ENCODE measurements at regions not wholly inside any gene's neighbourhood (a gene's known extent, or its start where the extent isn't known, plus 50 kb on each side); places are given as distances from the start of the nearest gene placed in this dataset.

DNA sequence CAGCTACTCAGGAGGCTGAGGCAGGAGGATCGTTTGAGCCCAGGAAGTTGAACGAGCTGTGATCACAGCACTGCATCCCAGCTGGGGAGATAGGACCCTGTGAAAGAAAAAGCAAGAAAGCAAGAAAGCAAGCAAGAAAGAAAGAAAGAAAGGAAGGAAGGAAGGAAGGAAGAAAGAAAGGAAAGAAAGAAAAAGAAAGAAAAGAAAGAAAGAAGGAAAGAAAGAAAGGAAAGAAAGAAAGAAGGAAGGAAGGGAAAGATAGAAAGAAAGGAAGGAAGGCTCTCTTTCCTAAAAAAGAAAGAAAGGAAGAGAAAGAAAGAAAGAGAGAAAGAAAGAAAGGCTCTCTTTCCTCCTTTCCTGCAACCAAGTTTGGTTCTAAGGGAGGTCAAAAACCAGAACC, 380.3 kb downstream of the PCNX1 start:
- DNase-seq (ENCODE audit: low spot score), result no peak

DNA sequence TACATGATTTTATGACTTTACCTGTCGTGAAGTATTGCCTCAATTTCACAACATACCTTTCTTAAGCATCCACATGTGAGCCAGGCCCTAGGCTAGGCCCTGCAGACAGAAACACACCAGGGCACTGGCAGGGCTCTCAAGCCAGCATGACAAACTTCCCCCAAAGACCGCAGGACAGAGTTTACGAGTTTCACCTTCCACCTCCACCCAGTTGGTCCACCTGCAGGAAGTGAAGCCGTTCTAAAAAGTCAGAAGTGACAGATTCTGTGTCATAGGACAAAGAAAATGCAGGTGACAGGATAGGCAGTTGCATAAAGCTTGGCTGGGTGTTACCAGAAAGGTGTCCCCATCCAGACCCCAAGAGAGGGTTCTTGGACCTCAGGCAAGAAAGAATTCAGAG, 382.3 kb downstream of the PCNX1 start:
- DNase-seq (ENCODE audit: low spot score), result no peak

DNA sequence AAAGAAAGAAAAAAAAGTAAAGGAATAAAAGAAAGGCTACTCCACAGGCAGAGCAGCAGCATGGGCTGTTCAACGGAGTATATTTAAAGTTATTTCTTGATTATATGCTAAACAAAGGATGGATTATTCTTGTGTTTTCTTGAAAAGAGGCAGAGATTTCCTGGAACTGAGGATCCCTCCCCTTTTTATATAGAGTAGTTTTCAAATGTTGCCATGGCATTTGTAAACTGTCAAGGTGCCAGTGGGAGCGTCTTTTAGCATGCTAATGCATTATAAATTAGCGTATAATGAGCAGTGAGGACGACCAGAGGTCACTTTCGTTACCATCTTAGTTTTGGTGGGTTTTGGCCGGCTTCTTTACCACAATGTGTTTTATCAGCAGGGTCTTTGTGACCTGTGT, 383.0 kb downstream of the PCNX1 start:
- no peak for DNase-seq (ENCODE audit: low spot score)

DNA sequence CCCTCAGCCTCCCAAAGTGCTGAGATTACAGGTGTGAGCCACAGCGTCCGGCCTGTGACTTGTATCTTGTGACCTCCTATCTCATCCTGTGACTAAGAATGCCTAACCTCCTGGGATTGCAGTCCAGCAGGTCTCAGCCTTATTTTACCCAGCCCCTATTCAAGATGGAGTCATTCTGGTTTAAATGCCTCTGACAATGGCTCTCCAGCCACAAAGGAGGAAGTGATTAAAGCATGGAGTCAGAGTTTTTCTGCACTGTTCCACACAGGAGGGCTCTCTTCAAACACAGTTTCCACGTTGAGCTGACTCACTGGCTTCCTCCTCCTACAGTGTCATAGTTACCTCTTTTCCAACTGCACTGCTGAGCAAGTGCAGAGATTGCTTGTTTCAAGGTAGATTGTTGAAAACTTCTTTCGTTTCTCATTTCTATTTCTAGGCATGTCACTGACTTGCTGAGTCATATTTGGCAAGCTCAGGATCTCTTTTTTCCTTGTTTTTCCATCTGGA, 383.8 kb downstream of the PCNX1 start:
- DNase-seq (ENCODE audit: low spot score), result no peak

DNA sequence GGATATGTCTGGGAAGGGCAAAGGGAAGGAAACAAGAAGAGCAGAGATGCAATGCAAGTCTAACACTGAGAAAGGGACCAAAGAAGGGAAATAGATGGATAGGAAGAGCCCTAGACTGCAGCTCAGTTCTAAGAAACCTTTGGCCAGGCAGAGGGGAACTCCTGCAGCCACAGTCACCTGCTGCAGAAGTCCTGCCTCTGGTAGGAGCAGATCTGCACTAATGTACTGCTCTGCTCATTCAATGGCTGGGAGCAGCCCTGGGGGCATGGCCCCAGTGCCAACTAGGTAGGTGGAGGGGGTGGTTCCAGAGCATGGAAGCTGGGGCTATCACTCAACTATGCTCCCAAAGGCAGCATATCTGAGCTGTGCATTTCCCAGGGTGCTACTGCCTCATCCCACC, 388.9 kb downstream of the PCNX1 start:
- DNase-seq (ENCODE audit: low spot score), result no peak

DNA sequence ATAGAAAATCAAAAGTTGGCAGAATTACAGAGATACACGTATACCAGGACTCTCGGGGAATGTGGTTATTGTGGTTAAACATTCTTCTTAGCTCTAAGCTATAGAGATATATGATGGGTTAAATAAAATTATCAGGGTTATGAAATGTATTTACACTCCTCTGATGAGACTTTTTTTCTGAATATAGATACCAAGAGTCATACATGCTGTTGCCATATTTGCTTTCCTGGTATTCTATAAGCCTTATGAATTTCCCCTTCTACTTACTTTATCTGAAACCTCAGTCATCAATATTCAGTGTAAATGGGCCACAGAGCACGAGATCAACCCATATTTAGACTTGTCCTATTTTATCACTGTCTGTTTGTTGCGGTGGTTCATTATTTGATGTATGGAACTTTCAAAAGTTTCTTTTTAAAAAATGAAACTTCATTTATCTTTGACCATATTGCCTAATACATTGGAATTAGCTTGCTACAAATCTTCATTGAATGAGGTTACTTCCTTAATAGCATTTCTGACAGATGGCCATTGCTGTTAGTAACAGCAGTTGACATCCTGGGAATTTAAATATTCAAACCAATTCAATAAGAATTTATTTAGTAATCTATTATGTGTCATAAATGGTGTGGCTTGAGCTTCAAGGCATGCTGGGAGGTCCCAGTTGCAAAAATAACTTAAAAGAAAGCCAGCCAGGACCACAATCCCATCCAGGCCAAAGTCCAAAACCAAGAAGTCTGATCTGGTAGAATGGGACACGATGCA, 393.5 kb downstream of the PCNX1 start:
- DNase-seq (ENCODE audit: low spot score), result no peak

DNA sequence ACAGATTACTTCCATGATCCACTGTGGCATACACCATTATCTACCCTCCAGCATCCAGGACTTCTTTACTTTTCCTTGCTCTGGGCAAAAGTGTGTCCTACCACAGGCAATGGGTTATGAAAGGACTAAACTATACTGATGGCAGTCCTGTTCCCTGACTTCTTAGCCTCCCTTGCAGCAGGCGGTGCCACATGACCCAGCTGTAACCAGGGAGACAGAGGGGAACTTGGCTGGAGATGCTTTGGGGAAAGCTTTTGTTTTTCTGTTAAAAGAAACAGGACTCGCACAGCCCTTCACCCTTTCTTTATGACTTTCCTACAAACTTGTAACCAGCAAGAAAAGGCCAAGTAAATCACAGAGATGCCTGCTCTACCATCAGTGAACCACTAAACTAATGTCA, 394.4 kb downstream of the PCNX1 start:
- no peak for DNase-seq (ENCODE audit: low spot score)

DNA sequence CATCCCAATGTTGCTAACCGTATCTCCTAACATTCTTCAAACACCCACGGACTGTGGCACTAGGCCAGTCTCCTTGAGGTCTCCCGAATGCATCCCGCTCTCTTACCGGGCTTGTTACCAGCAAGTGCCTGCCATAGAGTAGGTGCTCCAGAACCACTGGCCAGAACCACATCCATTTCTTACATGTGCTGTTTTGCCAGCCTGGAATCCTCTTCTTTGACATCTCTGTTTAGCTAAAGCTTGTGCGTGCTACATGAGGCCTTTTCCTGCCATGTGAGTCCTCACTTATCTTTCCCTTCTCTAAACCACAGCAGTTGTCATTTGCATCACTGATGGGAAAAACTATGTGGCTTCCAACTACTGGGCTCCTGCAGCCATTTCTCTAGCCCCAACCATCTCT, 397.4 kb downstream of the PCNX1 start:
- DNase-seq (ENCODE audit: low spot score), result no peak

DNA sequence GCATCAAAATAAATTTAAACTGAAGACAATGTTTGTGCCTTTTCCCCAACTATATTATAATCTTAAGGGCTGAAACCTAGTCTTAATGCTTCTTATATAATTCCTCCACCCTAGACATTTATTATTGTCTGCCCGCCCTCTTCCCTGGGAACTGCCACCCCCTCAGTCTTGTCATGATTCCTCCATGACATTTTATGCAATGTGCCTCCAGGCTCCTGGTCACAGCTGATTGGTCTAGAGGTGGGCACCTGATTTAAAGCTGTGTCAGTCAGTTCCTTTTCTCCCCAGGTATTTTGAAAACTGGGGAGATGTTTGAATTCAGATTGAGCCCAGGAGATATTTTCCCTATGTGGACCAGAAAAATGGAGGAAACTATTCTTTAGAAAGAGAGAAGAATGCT, 401.4 kb downstream of the PCNX1 start:
- DNase-seq (ENCODE audit: low spot score), result no peak

DNA sequence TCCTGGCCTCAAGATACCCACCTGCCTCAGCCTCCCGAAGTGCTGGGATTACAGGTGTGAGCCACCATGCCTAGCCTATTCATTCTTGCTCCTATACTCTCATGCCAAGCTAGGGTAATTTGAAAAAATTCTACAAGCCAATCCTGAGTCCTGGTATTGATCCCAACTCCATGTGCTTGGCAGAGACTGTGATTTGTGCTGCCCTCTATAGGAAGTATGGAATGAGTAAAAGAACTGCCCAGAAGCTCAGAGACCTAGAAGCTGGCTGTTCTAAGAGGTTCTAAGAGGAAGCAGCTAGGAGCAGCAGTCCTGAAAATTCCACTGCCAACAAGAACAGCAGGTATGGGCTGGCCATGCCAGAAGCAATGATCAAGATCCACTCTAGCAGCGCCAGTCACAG, 402.5 kb downstream of the PCNX1 start:
- DNase-seq (ENCODE audit: low spot score), result no peak

DNA sequence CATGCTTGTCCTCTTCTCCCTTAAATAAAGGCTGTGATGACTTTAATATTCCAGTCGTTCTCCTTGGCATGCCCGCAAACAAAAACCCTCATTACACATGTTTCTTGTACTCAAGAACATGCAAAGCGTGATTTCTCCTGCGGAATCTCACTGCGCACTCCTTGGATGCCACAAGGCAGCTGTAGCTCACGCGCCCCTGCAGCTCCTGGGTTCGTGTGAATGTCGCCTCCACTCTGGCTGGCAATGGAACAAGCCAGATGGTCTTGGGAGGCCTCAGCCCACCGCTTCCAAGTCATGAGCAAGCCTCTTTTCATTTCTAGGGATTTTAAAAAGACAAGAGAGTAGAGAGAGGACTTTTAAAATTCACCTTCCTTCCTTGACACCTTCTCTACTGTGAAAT, 403.8 kb downstream of the PCNX1 start:
- DNase-seq (ENCODE audit: low spot score), result no peak

DNA sequence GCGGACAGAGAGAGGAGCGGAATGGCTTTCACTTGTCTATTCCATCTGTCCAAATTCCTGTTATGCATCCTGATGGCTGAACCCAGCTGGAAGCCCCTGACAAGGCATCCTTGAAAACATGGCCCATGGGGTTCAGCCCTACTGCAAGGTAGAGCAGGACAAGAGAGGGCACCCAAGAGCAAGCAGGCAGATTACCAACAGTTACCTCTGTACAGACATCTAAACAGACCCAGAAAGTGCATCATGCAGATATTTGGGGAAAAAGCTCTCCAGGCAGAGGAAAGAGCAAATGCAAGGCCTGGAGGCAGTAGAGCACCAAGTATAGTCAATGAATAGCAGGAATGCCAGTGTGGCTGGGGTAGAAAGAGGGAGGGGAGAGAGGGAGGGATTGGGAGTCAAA, 407.5 kb downstream of the PCNX1 start:
- DNase-seq (ENCODE audit: low spot score), result no peak

DNA sequence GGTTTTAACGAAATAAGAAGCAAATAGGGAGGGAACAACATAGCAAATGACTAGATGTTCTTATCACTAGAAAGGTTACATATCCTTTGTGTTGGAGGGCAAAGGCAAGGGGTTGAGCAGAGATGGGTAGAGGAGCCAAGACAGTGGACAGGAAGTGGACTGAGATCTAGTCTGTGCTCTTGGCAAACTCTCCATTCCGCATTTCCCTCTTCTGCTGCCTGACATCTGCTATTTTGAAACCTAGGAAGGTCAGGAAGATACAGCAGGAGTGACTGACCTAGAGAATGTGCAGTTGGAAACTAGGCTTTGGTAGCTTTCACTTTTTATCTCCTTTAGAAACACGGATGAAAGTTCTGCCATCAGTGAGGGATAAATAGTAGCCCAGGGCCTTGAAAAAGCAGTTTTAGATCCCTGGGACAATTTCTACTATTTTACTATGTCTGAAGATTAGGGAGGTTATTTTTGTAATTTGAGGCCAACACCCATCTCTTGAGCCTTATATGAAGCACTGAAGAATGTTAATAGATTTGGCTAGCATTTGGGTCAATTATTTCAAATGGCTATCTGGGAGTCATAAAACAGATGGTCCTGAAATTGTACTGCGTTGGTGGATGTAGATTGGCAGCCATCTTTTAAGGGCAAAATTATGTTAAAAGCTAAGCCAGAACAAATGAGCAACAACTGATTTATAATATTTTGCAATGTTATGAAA, 410.3 kb downstream of the PCNX1 start:
- no peak for DNase-seq (ENCODE audit: low spot score)

DNA sequence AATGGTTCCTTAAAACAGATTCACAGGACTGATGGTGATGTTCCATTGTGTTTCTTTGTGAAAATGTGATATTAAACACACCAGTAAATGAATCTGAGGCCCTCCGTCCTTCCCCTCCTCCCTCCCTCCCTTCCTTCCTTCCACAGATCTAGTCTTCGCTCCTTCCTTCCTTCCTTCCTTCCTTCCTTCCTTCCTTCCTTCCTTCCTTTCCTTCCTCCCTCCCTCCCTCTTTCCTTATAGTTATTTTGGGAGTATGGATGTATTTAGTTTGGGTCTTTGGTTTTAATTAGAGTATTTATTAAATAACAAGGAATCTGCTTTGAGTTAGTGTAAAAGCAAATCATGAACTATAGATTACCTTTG, 410.8 kb downstream of the PCNX1 start:
- DNase-seq (ENCODE audit: low spot score), result no peak

DNA sequence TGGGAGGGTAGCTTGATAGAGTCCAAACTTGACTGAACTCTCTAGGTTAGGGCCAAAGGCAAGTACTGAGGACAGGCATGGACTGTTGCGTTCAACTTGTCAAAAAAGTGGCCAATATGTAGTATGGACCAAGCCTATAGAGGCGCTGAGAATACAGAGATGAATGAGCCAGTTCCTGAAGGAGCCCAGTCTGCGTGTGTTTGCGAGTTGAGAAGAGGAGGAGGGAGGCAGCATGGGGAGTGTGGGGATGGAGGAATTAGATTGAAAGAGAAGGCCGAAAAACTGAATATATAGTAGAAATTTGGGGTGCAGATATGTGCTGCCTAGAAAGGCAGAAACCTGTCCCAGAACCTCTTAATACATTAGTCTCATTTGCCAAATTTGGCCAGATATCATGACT, 412.4 kb downstream of the PCNX1 start:
- peak; percentile 8 for DNase-seq (ENCODE audit: low spot score)

DNA sequence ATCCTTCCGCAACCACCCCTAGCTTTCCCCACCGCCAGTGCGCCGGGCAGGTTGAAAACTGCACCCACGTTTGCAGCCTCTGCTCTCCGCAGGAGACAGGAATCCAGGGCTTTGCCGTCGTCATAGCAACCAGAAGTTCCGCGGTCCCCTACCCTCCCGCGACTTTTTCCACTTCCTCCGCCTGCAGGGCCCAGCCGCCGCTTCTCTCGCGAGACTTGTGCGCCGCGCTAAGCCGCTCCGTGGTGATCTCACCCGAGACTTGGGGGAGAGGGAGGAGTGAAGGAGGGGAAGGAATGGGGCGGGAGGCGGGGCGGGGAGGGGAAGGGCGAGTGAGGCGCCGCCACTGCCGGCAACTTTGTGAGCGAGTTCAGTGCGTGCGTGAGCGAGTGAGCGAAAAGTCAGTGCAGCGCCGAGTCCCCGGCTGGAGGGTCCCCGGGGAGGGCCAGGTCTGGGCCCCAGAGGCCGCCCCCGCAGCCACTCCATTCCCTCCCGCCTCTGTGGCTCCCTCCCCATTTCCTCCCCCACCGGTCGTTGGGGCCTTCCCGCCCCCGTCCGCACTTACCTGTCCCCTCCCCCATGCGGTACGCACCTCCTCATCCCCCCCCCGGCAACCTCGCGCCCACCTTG, 413.0 kb downstream of the PCNX1 start, which contains the start of gene SIPA1L1:
Gene SIPA1L1 (plus strand): TSS at position 370 of the 627 bp plus-strand sequence.
- peak; percentile 96 for DNase-seq (ENCODE audit: low spot score)

DNA sequence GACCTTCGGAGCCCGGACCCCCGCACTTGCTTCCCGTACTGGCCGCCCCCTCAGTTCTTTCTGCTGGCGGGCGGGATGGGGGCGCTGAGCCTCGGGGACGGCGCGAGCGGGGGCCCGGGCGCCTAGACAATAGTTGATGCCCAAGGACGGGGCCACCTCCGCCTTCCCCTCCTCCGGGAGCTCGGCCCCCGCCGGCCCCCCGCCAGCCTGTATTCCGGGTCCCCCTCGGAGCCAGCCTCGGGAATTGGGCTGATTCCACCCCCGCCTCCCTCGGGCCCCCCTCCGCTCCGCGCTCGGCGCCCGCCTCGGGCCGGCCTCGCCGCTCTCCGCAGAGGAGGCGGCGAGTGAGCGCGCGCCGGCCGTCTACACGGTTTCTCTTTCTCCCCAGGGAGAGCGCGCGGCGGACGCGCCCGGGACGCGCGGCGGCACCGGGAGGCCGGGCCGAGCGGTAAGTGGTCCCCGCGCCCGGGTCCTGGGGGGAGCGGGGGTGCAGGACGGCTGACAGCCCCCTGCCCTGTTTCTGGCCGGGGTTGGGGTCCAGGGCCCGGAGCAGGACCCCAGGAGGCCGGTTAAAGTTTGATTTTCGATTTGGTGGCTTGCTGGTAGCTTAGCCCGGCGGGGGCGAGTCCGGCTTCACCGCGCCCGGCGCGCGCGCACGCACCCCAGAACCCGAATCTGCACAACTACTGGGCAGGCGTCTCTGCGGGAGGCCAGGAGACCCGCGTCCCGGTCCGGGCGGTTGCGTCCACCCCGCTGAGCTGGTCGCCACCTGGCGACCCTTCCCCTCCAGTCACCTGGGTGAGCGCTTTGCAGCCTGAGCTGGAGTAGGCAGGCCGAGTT, 413.7 kb downstream of the PCNX1 start:
- peak; percentile 75 for DNase-seq (ENCODE audit: low spot score)

DNA sequence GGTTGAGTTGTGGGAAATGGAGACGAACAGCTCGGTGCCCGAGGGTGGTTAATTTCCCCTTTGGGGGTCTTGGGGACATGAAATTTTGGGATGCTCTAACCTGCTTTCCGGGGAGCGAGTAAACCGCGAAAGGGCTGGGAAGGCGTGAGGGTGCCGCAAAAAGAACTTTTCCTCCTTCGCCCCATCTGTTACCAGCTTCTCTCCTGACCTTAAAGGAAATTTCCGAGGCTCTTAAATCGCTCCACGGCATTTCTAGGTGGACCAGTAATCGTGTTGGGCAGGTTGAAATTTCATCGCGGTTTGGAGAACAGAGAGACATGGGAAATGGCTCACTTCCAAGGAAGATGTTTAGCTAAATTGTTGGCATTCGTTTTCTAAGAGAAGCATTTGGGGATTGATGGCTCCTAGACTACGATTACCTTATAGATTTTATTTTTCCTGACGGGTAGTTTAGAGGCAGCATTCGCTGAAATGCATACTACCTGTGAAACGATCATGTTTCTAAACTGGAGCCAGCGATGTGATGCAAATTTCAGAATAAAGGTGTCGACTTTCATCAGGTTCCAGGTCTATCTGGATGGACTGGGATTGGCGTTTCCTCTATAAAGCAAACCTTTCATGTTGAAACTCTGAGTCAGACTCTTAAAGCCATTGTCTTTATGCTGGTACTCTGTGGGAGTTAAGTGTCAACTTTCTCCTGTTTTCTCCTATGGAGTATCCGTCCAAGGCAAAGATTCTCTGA, 414.5 kb downstream of the PCNX1 start:
- no peak for DNase-seq (ENCODE audit: low spot score)

DNA sequence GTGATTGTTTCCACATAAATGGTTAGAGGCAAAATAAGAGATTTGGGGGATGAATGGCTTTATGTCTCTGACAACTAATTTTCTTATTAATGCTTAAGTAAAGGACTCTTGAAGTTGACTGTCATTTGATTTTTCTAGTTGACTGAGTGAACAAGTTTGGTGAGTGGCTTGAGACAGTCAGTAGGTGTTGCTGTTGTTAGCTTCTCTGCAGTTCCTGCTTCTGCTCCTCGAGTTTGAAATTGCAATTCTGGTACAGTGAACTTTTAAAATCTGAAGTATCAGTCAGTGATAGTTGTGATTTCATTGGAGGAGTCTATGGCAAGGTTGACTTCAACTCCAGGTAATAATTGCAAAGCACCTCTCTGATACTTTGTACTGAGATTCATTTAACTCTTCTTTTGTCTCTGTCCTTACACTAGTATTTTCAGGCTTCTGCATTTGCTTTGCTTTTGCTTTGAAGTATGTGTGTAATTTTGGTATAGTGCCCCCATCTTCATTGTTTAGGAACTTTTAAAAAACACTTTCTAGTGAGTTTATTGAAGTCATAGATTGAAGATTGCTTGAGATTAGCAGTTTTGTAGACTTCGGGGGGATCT, 415.5 kb downstream of the PCNX1 start:
- DNase-seq (ENCODE audit: low spot score), result peak; percentile 53

DNA sequence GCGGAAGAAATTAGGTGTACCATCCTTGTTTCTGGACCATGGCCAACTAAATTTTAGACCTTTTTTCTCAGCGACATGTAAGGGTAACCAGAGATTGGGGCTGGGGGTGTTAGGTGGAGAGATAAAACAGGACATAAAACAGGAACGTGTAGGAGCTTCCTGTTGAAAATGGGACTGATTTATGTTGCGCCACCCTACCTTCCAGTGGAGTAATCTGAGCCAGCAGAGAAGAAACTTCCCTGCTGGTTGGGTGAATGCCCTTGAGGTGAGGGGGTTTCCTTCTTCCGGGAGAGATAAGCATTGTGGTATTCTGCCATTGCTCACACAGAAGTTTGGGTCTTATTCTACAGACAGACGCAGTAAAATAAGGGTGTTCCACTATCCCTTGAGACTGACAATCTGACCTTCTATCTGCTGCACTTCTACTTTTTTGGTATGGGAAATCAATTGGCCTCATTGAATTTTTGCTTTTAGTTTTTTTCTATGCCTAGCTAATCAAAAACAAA, 417.6 kb downstream of the PCNX1 start:
- DNase-seq (ENCODE audit: low spot score), result peak; percentile 15

DNA sequence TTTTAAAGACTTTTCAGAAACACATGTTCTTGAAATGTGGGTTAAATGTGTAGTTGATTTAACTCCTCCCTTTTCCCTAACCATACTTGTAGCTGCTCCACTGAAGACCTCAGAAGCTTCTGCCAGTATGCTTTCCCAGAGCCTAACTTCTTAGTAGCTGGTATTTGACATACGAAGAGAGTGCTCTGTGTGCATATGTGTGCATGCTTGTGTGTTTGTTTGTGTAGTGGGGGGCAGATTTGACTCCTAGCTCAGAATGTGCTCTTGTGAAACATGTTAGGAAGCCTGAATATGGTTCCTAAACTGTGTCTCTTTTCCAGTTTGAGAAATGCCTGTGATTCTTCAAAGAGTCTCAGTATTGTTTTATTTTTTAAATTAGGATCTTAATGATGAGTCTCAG, 420.4 kb downstream of the PCNX1 start:
- no peak for DNase-seq (ENCODE audit: low spot score)
